Stimulated activated CD4-positive, alpha-beta T cell treated with anti-CD3 and anti-CD28 coated beads, Interleukin-4, amount 100 ng/mL, for 4 hours (primary cell): ENCODE measurements at regions not wholly inside any gene's neighbourhood (a gene's known extent, or its start where the extent isn't known, plus 50 kb on each side); places are given as distances from the start of the nearest gene placed in this dataset.
"Not testable (repeated sequence)": the region's sequence is repeated elsewhere in the genome, so short reads cannot be mapped to it uniquely, and the experiment has no call there.

Experiments
- DNase-seq, 2 experiments: peaks; one replicate each; pipeline ENCODE4 v3.0.0-alpha.2; 2020

DNA sequence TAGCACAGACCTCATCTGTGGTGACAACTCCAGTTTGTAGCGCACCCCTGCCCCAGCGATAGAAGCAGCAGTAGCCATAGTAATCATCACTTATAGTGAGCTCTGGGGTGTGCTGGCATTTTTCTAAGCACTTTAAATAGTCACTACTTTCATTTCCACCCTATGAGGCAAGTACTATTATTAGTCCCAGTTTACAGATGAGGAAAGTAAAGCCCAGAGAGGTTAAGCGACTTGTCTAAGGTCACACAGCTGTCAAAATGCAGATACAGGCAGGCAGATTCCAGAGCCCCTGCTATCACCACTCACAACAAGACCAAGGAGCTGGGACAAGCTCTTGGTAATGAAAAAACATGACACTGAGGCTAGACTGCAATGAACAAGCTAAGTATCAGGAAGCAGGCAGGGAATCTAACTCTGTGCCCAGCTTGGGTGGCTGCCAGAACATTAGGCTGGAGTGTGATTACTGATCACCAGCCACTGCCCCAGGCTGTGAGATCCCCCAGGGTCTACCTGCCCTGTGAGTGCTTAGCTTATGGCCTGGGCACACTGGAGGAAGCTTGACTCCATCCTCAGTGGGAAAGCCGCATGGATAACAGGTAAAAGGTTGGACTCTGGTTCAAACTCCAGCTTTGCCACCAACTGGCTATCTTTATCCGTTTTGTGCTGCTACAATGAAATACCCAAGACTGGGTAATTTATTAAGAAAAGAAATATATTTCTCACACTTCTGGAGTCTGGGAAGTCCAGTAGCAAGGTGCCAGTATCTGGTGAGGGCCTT, 561.1 kb downstream of the MN1 start:
- no peak for DNase-seq

DNA sequence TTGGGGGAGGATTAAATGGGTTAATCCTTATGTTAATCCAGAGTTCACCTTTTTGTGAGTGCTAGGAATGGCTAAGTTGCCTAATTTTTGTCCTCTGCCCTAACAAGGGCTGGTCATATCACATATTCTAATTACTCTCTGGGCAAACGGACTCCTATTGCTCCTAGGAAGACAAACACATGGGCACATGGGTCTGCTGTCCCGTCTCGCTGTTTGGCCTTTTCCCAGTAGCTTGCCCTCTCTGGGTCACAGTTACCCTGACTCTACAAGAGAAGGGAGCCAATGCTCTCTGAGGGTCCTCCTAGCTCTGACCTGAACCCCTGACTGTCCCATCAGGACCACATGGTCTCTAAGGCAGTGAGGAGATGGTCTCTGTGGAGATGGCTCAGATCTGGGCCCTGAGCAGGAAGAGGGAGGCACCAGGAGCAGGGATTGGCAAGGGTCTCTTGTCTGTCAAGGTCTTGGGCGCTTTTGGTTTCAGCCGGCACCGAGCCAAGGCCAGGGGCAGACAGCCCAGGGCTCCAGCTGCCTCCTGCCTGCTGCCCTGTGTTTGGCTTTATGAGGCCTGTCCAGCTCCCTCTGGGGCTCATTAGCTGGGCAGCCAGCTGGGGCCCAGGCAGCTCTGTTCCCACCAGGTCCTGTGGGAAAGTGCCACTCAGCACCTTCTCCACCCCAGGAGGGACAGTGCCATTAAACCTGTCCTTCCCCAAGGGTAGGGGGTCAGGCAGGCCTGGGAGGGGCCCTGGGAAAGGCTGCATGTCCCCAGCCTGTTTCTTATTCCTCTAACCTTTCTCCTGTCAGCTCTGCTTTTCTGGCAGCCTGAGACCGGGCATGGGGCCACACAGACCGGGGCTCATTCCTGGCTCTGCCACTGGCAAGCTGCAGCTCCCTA, 559.9 kb downstream of the MN1 start:
- DNase-seq = no peak

- no peak for DNase-seq
Observed at GRCh38 chr22:27242474-27242873, 559.1 kb downstream of the MN1 start.

DNA sequence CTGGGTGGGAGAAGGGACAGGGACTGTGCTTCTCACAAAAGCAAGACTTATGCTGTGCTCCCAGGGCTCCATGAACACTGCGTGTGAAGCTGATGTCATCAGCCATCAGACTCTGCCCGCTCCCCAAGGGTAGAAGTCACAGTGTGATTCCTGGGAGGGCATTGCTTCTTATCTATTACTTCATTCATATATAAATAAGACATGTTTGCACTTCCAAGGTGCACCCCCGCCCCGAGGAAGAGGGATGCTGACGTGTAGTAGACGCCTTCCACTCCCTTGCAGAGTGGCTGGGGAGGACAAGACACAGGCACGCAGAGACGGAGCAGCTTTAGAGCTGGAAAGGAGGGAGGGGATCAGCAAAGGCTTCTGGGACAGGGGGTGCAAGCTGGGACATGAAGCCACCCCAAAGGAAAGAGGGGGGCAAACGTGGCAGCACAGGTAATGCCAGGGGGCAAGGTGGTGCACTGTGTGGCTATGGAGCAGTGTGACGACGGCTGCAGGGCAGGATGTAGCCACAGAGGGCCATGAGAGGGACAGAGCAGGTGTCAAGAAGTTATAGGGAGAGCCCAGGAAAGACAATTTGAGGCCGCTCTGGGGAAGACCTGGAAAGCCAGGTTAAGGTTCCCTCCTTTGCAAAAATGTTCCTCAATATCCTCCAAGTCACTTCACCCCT, 558.5 kb downstream of the MN1 start:
- no peak for DNase-seq

DNA sequence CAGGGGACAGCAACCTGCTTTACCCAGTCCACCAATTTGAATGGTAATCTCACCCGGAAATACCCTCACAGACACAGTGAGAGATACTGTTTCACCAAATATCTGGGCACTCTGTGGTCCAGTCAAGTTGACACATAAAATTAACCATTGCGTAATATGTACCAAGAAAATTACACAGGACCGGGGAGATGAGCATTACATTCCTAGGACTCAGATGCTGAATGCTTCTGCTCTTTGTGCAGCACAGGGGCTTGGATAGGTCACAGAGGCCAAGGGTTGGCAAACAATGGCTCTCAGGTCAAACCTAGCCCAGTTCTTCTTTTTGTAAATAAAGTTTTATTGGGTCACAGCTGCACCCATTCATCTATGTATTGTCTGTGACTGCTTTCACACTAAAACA, 557.2 kb downstream of the MN1 start:
- DNase-seq = no peak

DNA sequence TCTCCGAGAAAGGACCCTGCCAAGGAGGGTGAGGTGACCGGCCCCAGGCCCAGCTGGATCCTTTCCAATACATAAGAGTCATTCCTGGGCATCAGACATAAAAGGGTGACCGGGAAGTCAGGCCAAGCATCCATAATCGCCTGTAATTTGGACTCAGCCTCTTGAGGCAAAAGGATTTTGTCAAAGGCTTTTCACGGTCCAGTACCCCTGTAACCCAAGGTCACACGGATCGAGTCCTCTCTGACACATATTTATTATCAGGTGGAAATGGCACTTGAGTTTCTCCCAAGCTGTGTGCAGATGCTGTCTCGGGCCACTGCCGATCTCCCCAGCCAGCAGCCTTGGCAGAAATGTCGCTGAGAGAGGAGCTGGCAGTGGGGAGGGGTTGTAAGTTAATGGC, 556.5 kb downstream of the MN1 start:
- no peak for DNase-seq

DNA sequence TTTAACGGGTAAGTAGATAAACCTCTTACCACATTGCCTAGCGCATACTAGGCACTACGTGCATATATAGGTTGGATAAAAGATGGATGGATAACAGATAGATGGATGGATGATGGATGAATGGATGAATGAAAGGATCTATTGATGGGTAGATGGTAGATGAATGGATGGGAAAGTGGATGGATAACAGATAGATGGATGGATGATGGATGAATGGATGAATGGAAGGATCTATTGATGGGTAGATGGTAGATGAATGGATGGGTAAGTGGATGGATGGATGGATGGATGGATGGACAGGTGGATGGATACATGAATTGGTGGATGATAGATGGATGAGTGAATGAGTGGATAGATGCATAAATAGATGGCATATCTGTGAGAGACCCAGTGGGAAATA, 555.0 kb downstream of the MN1 start:
- no peak for DNase-seq

DNA sequence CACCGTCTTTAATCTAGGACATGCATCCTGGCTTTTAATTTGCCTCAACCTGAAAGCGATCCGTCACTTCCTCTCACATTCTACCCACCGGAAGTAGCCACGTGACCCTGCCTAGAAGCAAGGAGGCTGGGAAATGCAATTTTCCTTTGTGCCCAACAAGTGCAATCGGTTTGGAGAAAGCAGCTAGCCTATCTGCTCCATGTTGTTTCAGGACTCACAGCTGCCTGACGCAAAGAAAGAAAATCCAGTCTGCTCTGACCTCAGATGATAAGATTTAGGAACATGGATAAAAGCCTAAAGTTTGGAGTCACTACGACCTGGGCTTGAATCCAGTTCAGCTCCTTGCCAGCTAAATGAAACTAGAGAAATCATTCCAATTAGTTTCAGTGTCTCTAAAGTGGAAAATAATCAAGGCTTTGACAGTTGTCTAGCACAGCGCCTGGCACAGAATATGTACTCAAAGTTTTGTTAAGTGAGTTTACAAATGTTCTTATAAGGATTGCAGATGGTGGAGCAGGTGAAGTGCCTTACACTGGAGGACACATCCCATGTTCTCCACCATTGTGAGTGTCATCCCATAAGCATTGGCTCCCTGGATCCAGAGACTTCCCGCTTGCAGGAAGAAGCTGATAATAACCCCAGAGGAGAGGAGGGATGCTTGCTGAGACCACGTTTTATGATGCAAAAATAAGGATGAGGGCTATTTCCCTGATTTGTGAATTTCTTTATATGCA, 553.7 kb downstream of the MN1 start:
- no peak for DNase-seq

DNA sequence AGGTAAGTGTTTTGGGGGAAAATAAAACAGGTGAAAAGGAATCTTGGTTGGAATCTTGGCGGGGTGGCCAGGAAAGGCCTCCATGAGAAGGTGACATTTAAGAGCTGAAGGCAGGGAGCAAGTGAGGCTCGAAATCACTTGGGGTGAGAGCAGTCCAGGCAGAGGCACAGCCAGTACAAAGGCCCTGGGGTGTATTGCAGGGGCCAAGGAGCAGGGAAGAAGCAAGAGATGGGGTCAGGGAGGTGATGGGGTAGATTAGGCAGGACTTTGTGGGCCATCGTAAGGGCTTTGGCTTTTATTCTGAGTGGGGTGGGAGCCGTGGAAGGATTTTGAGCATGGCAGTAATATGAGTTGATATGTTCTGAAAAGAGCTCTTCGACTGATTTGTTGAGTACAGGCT, 551.1 kb downstream of the MN1 start:
- DNase-seq = no peak

GRCh38 chr22:27250886-27251285, 550.7 kb downstream of the MN1 start:
- no peak for DNase-seq

- DNase-seq = no peak
Observed at GRCh38 chr22:27251563-27251962, 550.0 kb downstream of the MN1 start.

DNA sequence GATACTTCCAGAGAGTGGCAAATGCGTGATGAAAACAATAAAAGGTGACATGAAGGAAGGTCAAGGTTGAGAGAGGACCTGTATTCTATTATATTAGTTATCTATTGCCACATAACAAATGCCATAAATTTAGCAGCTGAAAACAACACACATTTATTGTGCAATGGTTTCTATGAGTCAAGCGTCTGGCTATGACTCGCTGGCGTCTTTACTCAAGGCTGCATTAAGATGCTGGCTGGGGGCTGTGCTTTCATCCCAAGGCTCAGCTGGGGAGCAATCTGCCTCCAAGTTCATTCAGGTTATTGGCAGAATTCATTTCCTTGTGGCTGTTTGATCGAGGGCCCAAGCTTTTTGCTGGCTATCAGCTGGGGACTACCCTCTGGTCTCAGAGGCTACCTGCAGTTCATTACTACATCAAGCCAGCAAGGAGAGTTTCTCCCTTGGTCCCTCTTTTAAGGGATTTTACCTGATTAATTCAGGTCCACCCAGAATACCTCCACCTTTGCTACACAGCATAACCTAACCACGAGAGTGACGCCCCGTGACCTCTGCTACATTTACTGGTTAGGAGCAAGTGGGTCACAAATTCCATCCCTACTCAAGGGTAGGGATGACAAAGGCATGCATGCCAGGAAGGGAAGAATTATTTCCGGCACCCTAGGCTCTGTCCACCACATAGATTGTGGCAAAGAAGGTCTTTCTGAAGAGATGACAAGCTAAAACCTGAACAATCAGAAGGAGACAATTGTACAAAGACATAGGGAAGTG, 549.1 kb downstream of the MN1 start:
- no peak for DNase-seq

- DNase-seq = no peak
Observed at GRCh38 chr22:27253108-27253902, 548.3 kb downstream of the MN1 start.

- DNase-seq = not testable (repeated sequence)
Observed at GRCh38 chr22:27254063-27254462, 547.5 kb downstream of the MN1 start.

GRCh38 chr22:27255580-27255979, 546.0 kb downstream of the MN1 start:
- no peak for DNase-seq

DNA sequence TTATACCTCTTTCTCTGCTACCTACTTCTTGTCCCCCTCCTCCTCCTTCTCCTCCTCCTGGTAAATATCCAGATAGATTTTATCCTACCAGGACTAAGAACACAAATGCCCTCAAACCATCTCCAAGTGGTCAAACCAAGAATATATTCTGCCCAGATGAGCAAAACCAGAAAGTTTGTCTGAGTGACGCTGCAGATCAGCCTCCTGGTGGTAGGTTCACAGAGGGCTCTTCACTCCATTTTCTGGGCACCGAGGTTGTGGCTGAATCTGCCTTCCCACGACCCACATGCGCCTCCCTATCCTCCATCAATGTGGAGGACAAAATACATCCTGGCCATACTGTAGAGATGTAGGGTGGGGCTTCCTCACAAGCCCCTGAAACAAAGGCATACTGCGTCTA, 543.6 kb downstream of the MN1 start:
- DNase-seq = no peak

- no peak for DNase-seq
Observed at GRCh38 chr22:27258616-27259172, 542.9 kb downstream of the MN1 start.

DNA sequence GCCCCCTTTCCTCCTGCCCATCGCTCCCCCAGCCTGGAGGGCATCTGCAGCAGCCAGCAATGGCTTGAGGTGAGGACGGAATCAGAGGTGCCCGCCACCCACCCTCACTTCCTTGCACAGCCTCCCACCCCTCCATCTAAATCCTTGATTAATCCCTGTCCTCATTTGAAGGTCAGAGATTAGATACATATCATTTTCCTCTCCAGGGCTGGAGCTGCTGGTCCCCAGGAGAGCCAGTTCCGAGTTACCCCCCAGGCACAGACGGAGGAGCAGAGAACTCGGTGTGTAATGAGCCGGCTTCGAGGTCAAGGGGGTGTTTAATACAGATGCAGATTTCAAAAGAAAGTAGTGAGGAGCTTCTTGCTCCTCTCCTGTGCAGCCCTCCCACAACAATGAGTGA, 542.1 kb downstream of the MN1 start:
- DNase-seq = no peak

DNA sequence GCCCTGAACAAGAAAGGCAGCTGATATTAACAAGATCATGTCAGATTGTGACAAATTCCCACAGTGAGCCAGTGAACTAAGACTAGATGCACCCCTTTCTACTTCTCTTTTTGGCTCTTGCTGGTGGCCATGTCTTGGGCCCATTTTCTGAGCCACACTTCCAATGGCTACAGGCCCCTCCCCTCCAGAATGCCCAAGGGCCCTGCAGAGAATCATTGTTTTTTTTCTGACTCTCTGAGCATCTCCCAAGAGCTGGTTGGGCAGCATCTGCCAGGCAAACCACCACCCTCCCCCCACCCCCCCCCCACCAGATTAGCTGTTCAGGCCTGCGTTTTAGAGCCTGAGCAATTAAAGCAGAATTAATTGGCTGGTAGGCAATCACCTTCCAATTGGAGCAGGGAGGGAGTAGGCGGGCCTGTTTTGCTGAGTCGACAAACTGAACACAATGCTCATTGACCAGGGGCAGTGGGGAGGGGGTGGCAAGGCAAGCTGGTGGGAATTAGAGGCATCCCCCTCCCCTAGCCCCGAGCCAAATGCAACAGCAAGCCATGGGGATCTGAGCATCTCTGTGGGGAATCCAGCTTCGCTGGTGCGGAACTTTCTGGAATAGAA, 541.4 kb downstream of the MN1 start:
- no peak for DNase-seq

DNA sequence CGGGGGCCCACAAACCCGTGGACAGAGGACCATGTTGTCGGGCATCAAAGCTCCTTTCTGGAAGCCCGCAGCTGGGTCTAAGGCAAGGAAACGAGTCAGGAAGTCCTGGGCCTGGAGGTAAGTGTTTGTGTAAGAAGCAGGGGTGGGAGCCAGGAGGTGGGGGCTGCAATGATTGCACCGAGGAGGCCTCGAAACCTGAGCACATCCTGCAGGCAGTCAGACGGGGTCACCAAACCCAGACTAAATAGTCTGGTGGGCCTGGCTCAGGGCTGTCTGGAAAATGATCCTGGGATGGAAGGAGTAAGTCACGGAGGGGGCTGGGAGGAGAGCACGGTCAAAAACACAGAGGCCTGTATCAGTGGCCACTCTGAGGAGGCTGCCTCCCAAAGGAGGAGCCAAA, 539.2 kb downstream of the MN1 start:
- DNase-seq = no peak

DNA sequence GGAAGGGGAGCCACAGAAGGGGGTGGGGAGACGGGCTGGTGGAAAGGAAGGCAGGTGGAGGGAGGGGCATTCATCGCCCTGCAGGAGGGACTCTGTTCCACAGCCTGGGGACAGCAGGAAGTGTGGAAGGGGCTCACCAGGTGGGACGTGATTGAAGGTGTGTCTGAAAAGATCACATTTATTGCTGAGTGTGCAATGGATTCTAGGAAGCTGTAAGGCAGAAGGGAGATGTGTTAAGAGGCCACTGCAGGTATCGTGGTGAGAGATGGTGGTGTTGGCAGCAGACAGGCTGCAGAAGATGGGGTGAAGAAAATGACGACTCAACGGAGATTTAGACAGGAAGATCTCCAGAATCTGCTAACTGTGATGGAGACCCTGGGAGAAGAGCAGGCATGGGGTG, 537.4 kb downstream of the MN1 start:
- DNase-seq = no peak
